Left lobe of liver (tissue), 2 donors: ENCODE measurements at regions not wholly inside any gene's neighbourhood (a gene's known extent, or its start where the extent isn't known, plus 50 kb on each side); places are given as distances from the start of the nearest gene placed in this dataset.
A peak's percentile ranks its signal among the peaks of the same experiment; 100 is the strongest.
"Not testable (repeated sequence)": the region's sequence is repeated elsewhere in the genome, so short reads cannot be mapped to it uniquely, and the experiment has no call there.

Source experiments
- ATAC-seq: fragments of 200-7000 bp; cut with Tn5 transposase; one replicate; pipeline ENCODE4 v1.9.1; 2020; ENCODE audit warnings: mild to moderate bottlenecking, moderate library complexity
- DNase-seq: peaks from one replicate; pipeline ENCODE4 v3.0.0-alpha.2; 2020; ENCODE audit warnings: low spot score
- donor health status: DM: no; HTN: no; CAD: no; lungs with moderate emphysema.
- donor health status: DM: no; HTN: yes; CAD: no.

GRCh38 chr12:34402228-34402898 lies 380.1 kb downstream of the ALG10 start:
- peak; percentile 33 for DNase-seq
- ATAC-seq: no peak

- DNase-seq: peak; percentile 31
- ATAC-seq: no peak
These were observed 380.8 kb downstream of the ALG10 start for GRCh38 chr12:34402899-34403705.

- DNase-seq: peak; percentile 12
- no peak for ATAC-seq
These were observed 381.5 kb downstream of the ALG10 start for GRCh38 chr12:34403706-34404376.

GRCh38 chr12:34404377-34405285 lies 382.3 kb downstream of the ALG10 start:
- ATAC-seq: no peak
- DNase-seq: peak; percentile 29

GRCh38 chr12:34405286-34406227 lies 383.3 kb downstream of the ALG10 start:
- peak; percentile 34 for DNase-seq
- no peak for ATAC-seq

GRCh38 chr12:34406228-34406995 lies 384.1 kb downstream of the ALG10 start:
- no peak for ATAC-seq

GRCh38 chr12:34406996-34407300 lies 384.7 kb downstream of the ALG10 start:
- ATAC-seq (no peak), DNase-seq (peak; percentile 8)

More at GRCh38 chr12:34406228-34406995, 384.1 kb downstream of the ALG10 start:
- peak; percentile 37 for DNase-seq

GRCh38 chr12:34407813-34408212 lies 385.5 kb downstream of the ALG10 start:
- DNase-seq (no peak), ATAC-seq (no peak)

- ATAC-seq, DNase-seq: not testable (repeated sequence)
These were observed 409.2 kb downstream of the ALG10 start for GRCh38 chr12:34431509-34431908.
